ENCODE measurements at regions not wholly inside any gene's neighbourhood (a gene's known extent, or its start where the extent isn't known, plus 50 kb on each side); places are given as distances from the start of the nearest gene placed in this dataset.
A peak's percentile ranks its signal among the peaks of the same experiment; 100 is the strongest.

GRCh38 chr4:137754652-137755471, 222.6 kb upstream of the PCDH18 start:
- H3K36me3 Mint-ChIP-seq, result peaks cover 4% of the 10 kb centered on the region
- no peak for DNase-seq (ENCODE audit: extremely low spot score, unreplicated experiment)
- H3K4me3 Mint-ChIP-seq, result no peak overlapping the region
- H3K9me3 Mint-ChIP-seq, result peaks cover 22% of the 10 kb centered on the region
- H3K27ac Mint-ChIP-seq, result peak overlapping the region; percentile 82
- peaks cover 8% of the 10 kb centered on the region for H3K4me1 Mint-ChIP-seq (ENCODE audit: unreplicated experiment)
- no peak for TF ChIP-seq CTCF (conservative IDR thresholded peaks at IDR 0.05)
- no peaks in the 10 kb centered on the region for H3K27me3 Mint-ChIP-seq

GRCh38 chr4:137749466-137749865, 217.2 kb upstream of the PCDH18 start:
- peaks cover 14% of the 10 kb centered on the region for H3K9me3 Mint-ChIP-seq
- H3K36me3 Mint-ChIP-seq, result peaks cover 4% of the 10 kb centered on the region
- H3K27ac Mint-ChIP-seq, result no peak overlapping the region
- no peaks in the 10 kb centered on the region for H3K27me3 Mint-ChIP-seq
- no peak overlapping the region for H3K4me3 Mint-ChIP-seq
- no peak for DNase-seq (ENCODE audit: extremely low spot score, unreplicated experiment)
- TF ChIP-seq CTCF (conservative IDR thresholded peaks at IDR 0.05), result no peak
- no peaks in the 10 kb centered on the region for H3K4me1 Mint-ChIP-seq (ENCODE audit: unreplicated experiment)

- Mint-ChIP-seq H3K36me3 (peaks cover 4% of the 10 kb centered on the region), H3K9me3 (peaks cover 14% of the 10 kb centered on the region), H3K4me1 (ENCODE audit: unreplicated experiment) (no peaks in the 10 kb centered on the region), H3K27ac (no peak overlapping the region), H3K4me3 (no peak overlapping the region), H3K27me3 (no peaks in the 10 kb centered on the region)
- TF ChIP-seq CTCF (conservative IDR thresholded peaks at IDR 0.05), result no peak
- no peak for DNase-seq (ENCODE audit: extremely low spot score, unreplicated experiment)
These were observed 216.3 kb upstream of the PCDH18 start for GRCh38 chr4:137748616-137749015.

- no peak for TF ChIP-seq CTCF (conservative IDR thresholded peaks at IDR 0.05)
- H3K4me3 Mint-ChIP-seq, result no peak overlapping the region
- no peak overlapping the region for H3K27ac Mint-ChIP-seq
These were observed 207.8 kb upstream of the PCDH18 start for GRCh38 chr4:137740141-137740540.

GRCh38 chr4:137739391-137739790, 207.1 kb upstream of the PCDH18 start:
- TF ChIP-seq CTCF (conservative IDR thresholded peaks at IDR 0.05), result no peak
- Mint-ChIP-seq H3K4me1 (ENCODE audit: unreplicated experiment) (peaks cover 9% of the 10 kb centered on the region), H3K27me3 (no peaks in the 10 kb centered on the region), H3K4me3 (no peak overlapping the region), H3K36me3 (no peaks in the 10 kb centered on the region), H3K27ac (no peak overlapping the region), H3K9me3 (peaks cover 4% of the 10 kb centered on the region)
- no peak for DNase-seq (ENCODE audit: extremely low spot score, unreplicated experiment)

More at GRCh38 chr4:137740141-137740540, 207.8 kb upstream of the PCDH18 start:
- Mint-ChIP-seq H3K27me3 (no peaks in the 10 kb centered on the region), H3K4me1 (ENCODE audit: unreplicated experiment) (peaks cover 9% of the 10 kb centered on the region), H3K36me3 (no peaks in the 10 kb centered on the region), H3K9me3 (no peaks in the 10 kb centered on the region)
- DNase-seq (ENCODE audit: extremely low spot score, unreplicated experiment), result no peak

All from type B pancreatic cell (in vitro differentiated cells).